Progenitor cell of endocrine pancreas (in vitro differentiated cells): ENCODE measurements at regions not wholly inside any gene's neighbourhood (a gene's known extent, or its start where the extent isn't known, plus 50 kb on each side); places are given as distances from the start of the nearest gene placed in this dataset.

ENCODE experiments used
- DNase-seq: peaks from one replicate; pipeline ENCODE4 v3.0.0; 2021; ENCODE audit warnings: low spot score; ENCODE audit not compliant: unreplicated experiment
- H3K27ac Mint-ChIP-seq: 2 replicates; pipeline ENCODE4 v1.8.0; 2021; ENCODE audit warnings: mild to moderate bottlenecking, moderate library complexity, mixed read lengths
- H3K27me3 Mint-ChIP-seq: 2 replicates; pipeline ENCODE4 v1.8.0; 2021; ENCODE audit warnings: mixed read lengths
- H3K36me3 Mint-ChIP-seq: 2 replicates; pipeline ENCODE4 v1.8.0; 2022; ENCODE audit warnings: mixed read lengths; ENCODE audit not compliant: insufficient read depth
- H3K4me1 Mint-ChIP-seq: 2 replicates; pipeline ENCODE4 v1.8.0; 2021; ENCODE audit warnings: low read depth, mixed read lengths
- H3K4me3 Mint-ChIP-seq: 2 replicates; pipeline ENCODE4 v1.8.0; 2021; ENCODE audit warnings: low read depth, mild to moderate bottlenecking, moderate library complexity, mixed read lengths
- H3K9me3 Mint-ChIP-seq: 2 replicates; pipeline ENCODE4 v1.8.0; 2021; ENCODE audit warnings: low read depth, mixed read lengths
- CTCF ChIP-seq: fragments of 200-600 bp; sonication (generic); IDR thresholded peaks from one replicate; pipeline ENCODE4 v1.5.0; 2021; ENCODE audit warnings: antibody characterized with exemption, mild to moderate bottlenecking; ENCODE audit not compliant: unreplicated experiment

- Mint-ChIP-seq H3K27me3 (no peaks in the 10 kb centered on the region), H3K9me3 (peaks cover 3% of the 10 kb centered on the region), H3K36me3 (no peaks in the 10 kb centered on the region), H3K4me1 (no peaks in the 10 kb centered on the region), H3K4me3 (no peak overlapping the region), H3K27ac (no peak overlapping the region)
- TF ChIP-seq CTCF: no peak
- DNase-seq: no peak
Measured at GRCh38 chrX:4028151-4028550, 314.7 kb upstream of the PRKX start.

- Mint-ChIP-seq H3K36me3 (no peaks in the 10 kb centered on the region), H3K27ac (no peak overlapping the region), H3K4me3 (no peak overlapping the region), H3K27me3 (no peaks in the 10 kb centered on the region), H3K9me3 (no peaks in the 10 kb centered on the region), H3K4me1 (no peaks in the 10 kb centered on the region)
- TF ChIP-seq CTCF: no peak
- DNase-seq: no peak
Measured at GRCh38 chrX:4005281-4005680, 291.8 kb upstream of the PRKX start.

GRCh38 chrX:4004822-4005221, 291.4 kb upstream of the PRKX start:
- no peaks in the 10 kb centered on the region for H3K36me3 Mint-ChIP-seq
- no peak for TF ChIP-seq CTCF
- no peak overlapping the region for H3K4me3 Mint-ChIP-seq

GRCh38 chrX:3994315-3994714, 280.9 kb upstream of the PRKX start:
- H3K4me1 Mint-ChIP-seq: no peaks in the 10 kb centered on the region
- no peak overlapping the region for H3K27ac Mint-ChIP-seq
- H3K27me3 Mint-ChIP-seq: no peaks in the 10 kb centered on the region
- peaks cover 17% of the 10 kb centered on the region for H3K9me3 Mint-ChIP-seq
- H3K36me3 Mint-ChIP-seq: no peaks in the 10 kb centered on the region
- DNase-seq: no peak
- no peak for TF ChIP-seq CTCF
- H3K4me3 Mint-ChIP-seq: no peak overlapping the region

More at GRCh38 chrX:4004822-4005221, 291.4 kb upstream of the PRKX start:
- no peak for DNase-seq
- no peak overlapping the region for H3K27ac Mint-ChIP-seq
- no peaks in the 10 kb centered on the region for H3K27me3 Mint-ChIP-seq
- no peaks in the 10 kb centered on the region for H3K4me1 Mint-ChIP-seq
- no peaks in the 10 kb centered on the region for H3K9me3 Mint-ChIP-seq

- no peak for DNase-seq
- Mint-ChIP-seq H3K4me3 (no peak overlapping the region), H3K36me3 (no peaks in the 10 kb centered on the region), H3K27ac (no peak overlapping the region), H3K4me1 (no peaks in the 10 kb centered on the region), H3K9me3 (peaks cover 14% of the 10 kb centered on the region), H3K27me3 (peaks cover 5% of the 10 kb centered on the region)
- no peak for TF ChIP-seq CTCF
Measured at GRCh38 chrX:3990569-3990968, 277.1 kb upstream of the PRKX start.
